ENCODE measurements at regions not wholly inside any gene's neighbourhood (a gene's known extent, or its start where the extent isn't known, plus 50 kb on each side); places are given as distances from the start of the nearest gene placed in this dataset.

GRCh38 chr2:22600999-22601398 lies 784.0 kb upstream of the KLHL29 start:
- no peaks in the 10 kb centered on the region for H3K36me3 ChIP-seq (ENCODE audit: control insufficient read depth, insufficient read depth, low read length)
- no peak overlapping the region for H3K23ac ChIP-seq (ENCODE audit: low read depth, low read length)
- H3K18ac ChIP-seq (ENCODE audit: low read depth, low read length): no peak overlapping the region
- ChIA-PET POLR2A (ENCODE audit: unreplicated experiment) (no interaction called here), CTCF (no interaction called here)
- no peaks in the 10 kb centered on the region for H3K79me1 ChIP-seq (ENCODE audit: low read depth in 1 of 2, low read length in 2 of 2)
- intact Hi-C loops (cut with micrococcal nuclease) (no loop called here), in situ Hi-C loops (cut with MboI; ENCODE audit: low sequenced_read_pairs) (no loop called here), dilution Hi-C loops (cut with HindIII; ENCODE audit: low sequenced_read_pairs, unreplicated experiment) (no loop called here)
- no peak overlapping the region for H4K8ac ChIP-seq (ENCODE audit: low read depth in 2 of 2, low read length in 2 of 2)
- H2BK20ac ChIP-seq (ENCODE audit: low read depth, low read length): no peak overlapping the region
- H3K9ac ChIP-seq (ENCODE audit: low read depth, low read length): no peak overlapping the region
- DNase-seq (no peak), ATAC-seq (ENCODE audit: low read depth) (no peak)
- H3K9me1 ChIP-seq (ENCODE audit: insufficient read depth, low read length): no peaks in the 10 kb centered on the region
- H3K56ac ChIP-seq (ENCODE audit: extremely low read depth, insufficient read depth, low read length): no peak overlapping the region
- no peak overlapping the region for H3K4ac ChIP-seq (ENCODE audit: low read depth, low read length)
- no peak overlapping the region for H2AK9ac ChIP-seq (replicated peaks; ENCODE audit: low read depth, low read length, poor library complexity)
- H2BK5ac ChIP-seq (ENCODE audit: low read depth, low read length, poor library complexity, severe bottlenecking): no peak overlapping the region
- no peaks in the 10 kb centered on the region for H3K4me1 ChIP-seq (ENCODE audit: control insufficient read depth, insufficient read depth, low read length)
- H3K27ac ChIP-seq (ENCODE audit: insufficient read depth, low read length): no peak overlapping the region
- H4K20me1 ChIP-seq (ENCODE audit: insufficient read depth, low read length): no peaks in the 10 kb centered on the region
- no peak overlapping the region for H3K4me2 ChIP-seq (ENCODE audit: low read depth, low read length)
- no peak overlapping the region for H2AFZ ChIP-seq (replicated peaks; ENCODE audit: low read length, poor library complexity)
- TF ChIP-seq CTCF (conservative IDR thresholded peaks at IDR 0.05; ENCODE audit: low read depth, low read length) (no peak), ELK1 (IDR thresholded peaks at IDR 0.05; ENCODE audit: borderline replicate concordance, low read depth, low read length) (no peak), FOS (IDR thresholded peaks at IDR 0.05; ENCODE audit: low read depth, low read length) (no peak), CHD1 (IDR thresholded peaks at IDR 0.05; ENCODE audit: low read depth, low read length) (no peak), SMC3 (IDR thresholded peaks at IDR 0.05; ENCODE audit: low read depth, low read length) (no peak), CEBPB (IDR thresholded peaks at IDR 0.05; ENCODE audit: low read depth, low read length) (no peak), MAZ (IDR thresholded peaks at IDR 0.05; ENCODE audit: borderline replicate concordance, low read depth, low read length) (no peak), MXI1 (IDR thresholded peaks at IDR 0.05; ENCODE audit: borderline replicate concordance, low read depth, low read length) (no peak), NFE2L2 (IDR thresholded peaks at IDR 0.05; ENCODE audit: low read depth, low read length) (no peak), BHLHE40 (IDR thresholded peaks at IDR 0.05; ENCODE audit: low read depth, low read length) (no peak), USF2 (IDR thresholded peaks at IDR 0.05; ENCODE audit: low read depth, low read length) (no peak), RCOR1 (IDR thresholded peaks at IDR 0.05; ENCODE audit: insufficient replicate concordance, low read length) (no peak), RAD21 (IDR thresholded peaks at IDR 0.05; ENCODE audit: low read length) (no peak), RFX5 (IDR thresholded peaks at IDR 0.05; ENCODE audit: low read depth, low read length) (no peak), MAFK (IDR thresholded peaks at IDR 0.05; ENCODE audit: low read depth, low read length) (no peak), POLR2A (IDR thresholded peaks at IDR 0.05; ENCODE audit: low read depth, low read length) (no peak)
- H2AK5ac ChIP-seq (ENCODE audit: low read depth, low read length): no peak overlapping the region
- H3K27me3 ChIP-seq (ENCODE audit: control insufficient read depth, insufficient read depth, low read length): no peaks in the 10 kb centered on the region
- no peak overlapping the region for H3K4me3 ChIP-seq (ENCODE audit: insufficient read depth, low read depth, low read length)
- H3K9me3 ChIP-seq (ENCODE audit: control insufficient read depth, insufficient read depth, low read length): peaks cover 15% of the 10 kb centered on the region
- no peak overlapping the region for H2BK15ac ChIP-seq (ENCODE audit: low read depth, low read length)
- no TSS peak for BruUV-seq (replicated peaks)
- no peak overlapping the region for H4K5ac ChIP-seq (ENCODE audit: low read depth, low read length)
- no peak overlapping the region for H3K14ac ChIP-seq (replicated peaks; ENCODE audit: low read depth, low read length)
- no peak overlapping the region for H2BK120ac ChIP-seq (ENCODE audit: low read depth, low read length)
- H4K91ac ChIP-seq (ENCODE audit: insufficient read depth, low read depth, low read length): no peak overlapping the region
- no CpG with 5 or more reads among the region's 1 CpG for WGBS, 2 experiments (ENCODE audit: extremely low coverage in 2 of 2, insufficient read length in 1 of 2)

Data from IMR-90 (cell line).